Left ventricle myocardium inferior (tissue), 1 donor: ENCODE measurements at regions not wholly inside any gene's neighbourhood (a gene's known extent, or its start where the extent isn't known, plus 50 kb on each side); places are given as distances from the start of the nearest gene placed in this dataset.
"Not testable (repeated sequence)": the region's sequence is repeated elsewhere in the genome, so short reads cannot be mapped to it uniquely, and the experiment has no call there.

Experiments used
- DNase-seq: peaks from one replicate; pipeline ENCODE4 v3.0.0-alpha.2; 2020
- H3K27ac ChIP-seq: fragments of 200-600 bp; replicated peaks from 2 replicates; pipeline ENCODE4 v1.8.0; 2021
- H3K27me3 ChIP-seq: fragments of 200-600 bp; 2 replicates; pipeline ENCODE4 v1.8.0; 2021; ENCODE audit warnings: low read depth
- H3K36me3 ChIP-seq: fragments of 200-600 bp; 2 replicates; pipeline ENCODE4 v1.8.0; 2021
- H3K4me1 ChIP-seq: fragments of 200-600 bp; 2 replicates; pipeline ENCODE4 v1.8.0; 2021
- H3K4me3 ChIP-seq: fragments of 200-600 bp; 2 replicates; pipeline ENCODE4 v1.8.0; 2021; ENCODE audit warnings: mild to moderate bottlenecking, moderate library complexity
- H3K9me3 ChIP-seq: fragments of 200-600 bp; replicated peaks from 2 replicates; pipeline ENCODE4 v1.8.0; 2021
- CTCF ChIP-seq: fragments of 200-600 bp; IDR thresholded peaks from 2 replicates; pipeline ENCODE4 v1.8.0; 2021; ENCODE audit warnings: antibody characterized with exemption, mild to moderate bottlenecking, borderline replicate concordance
- intact Hi-C: fragments of 100-400 bp; cut with micrococcal nuclease; formaldehyde crosslinking; loops from one replicate; pipeline ENCODE4 v1.11.0; 2022
- donor health status: DM: no; HTN: yes; CAD: no; lungs with severe emphysema.

DNA sequence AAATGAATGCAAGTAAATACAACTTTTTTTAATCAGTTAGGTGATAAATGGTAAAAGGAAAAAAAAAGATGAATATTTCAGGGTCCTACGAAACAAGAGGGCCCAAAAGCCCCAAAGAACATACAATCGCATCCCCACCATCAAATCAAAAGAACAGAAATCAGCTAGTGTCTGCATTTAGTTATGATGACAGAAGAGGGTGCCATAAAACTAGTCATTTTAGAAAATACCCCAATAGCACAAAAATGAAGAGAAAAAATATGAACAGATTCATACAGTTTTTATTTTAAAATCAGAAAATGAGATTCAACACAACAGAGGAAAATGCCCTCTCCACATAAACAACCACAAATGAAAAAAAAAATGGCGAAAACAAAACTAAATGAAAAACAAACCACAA lies 905.5 kb downstream of the REEP3 start:
- Histone ChIP-seq H3K27ac (no peak overlapping the region), H3K36me3 (no peaks in the 10 kb centered on the region), H3K27me3 (no peaks in the 10 kb centered on the region), H3K4me1 (no peaks in the 10 kb centered on the region), H3K9me3 (no peaks in the 10 kb centered on the region), H3K4me3 (no peak overlapping the region)
- intact Hi-C loops = no loop called here
- no peak for DNase-seq
- TF ChIP-seq CTCF = no peak

GRCh38 chr10:64430690-64431323 lies 909.6 kb downstream of the REEP3 start:
- no peaks in the 10 kb centered on the region for H3K27me3 ChIP-seq
- H3K27ac ChIP-seq = no peak overlapping the region
- TF ChIP-seq CTCF = no peak
- H3K36me3 ChIP-seq = no peaks in the 10 kb centered on the region
- intact Hi-C loops = no loop called here
- DNase-seq = no peak
- no peaks in the 10 kb centered on the region for H3K4me1 ChIP-seq
- H3K9me3 ChIP-seq = no peaks in the 10 kb centered on the region
- no peak overlapping the region for H3K4me3 ChIP-seq

GRCh38 chr10:64441872-64442271 lies 920.7 kb downstream of the REEP3 start:
- H3K9me3 ChIP-seq, H3K27me3 ChIP-seq, H3K4me1 ChIP-seq, DNase-seq, intact Hi-C loops, H3K27ac ChIP-seq, H3K36me3 ChIP-seq, H3K4me3 ChIP-seq: not testable (repeated sequence)

DNA sequence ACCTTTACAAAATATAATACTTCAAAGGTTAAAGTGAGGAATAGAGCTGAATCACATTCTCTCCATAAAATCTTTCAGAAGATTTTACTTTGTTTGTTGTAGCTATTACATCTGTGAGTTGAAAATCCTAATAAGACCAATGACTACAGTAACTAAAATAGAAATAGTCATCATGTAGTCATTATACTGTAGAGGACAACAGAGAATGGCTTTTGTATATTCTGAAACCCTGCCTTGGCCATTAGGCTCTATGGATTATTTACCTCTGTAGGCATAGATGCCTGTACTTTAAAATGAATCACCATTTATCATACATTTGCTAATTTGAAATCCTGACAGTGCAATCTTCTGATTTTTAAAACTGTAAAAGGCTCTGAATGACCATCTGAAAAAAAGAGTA lies 923.0 kb downstream of the REEP3 start:
- intact Hi-C loops = no loop called here
- Histone ChIP-seq H3K27ac (no peak overlapping the region), H3K9me3 (peaks cover 2% of the 10 kb centered on the region), H3K27me3 (no peaks in the 10 kb centered on the region), H3K4me3 (no peak overlapping the region), H3K36me3 (no peaks in the 10 kb centered on the region), H3K4me1 (no peaks in the 10 kb centered on the region)
- DNase-seq = no peak
- no peak for TF ChIP-seq CTCF

GRCh38 chr10:64444564-64444963 lies 923.4 kb downstream of the REEP3 start:
- intact Hi-C loops = no loop called here

More at GRCh38 chr10:64444564-64444963, 923.4 kb downstream of the REEP3 start:
- DNase-seq = no peak
- Histone ChIP-seq H3K9me3 (peaks cover 2% of the 10 kb centered on the region), H3K36me3 (no peaks in the 10 kb centered on the region), H3K4me1 (no peaks in the 10 kb centered on the region), H3K4me3 (no peak overlapping the region), H3K27me3 (no peaks in the 10 kb centered on the region), H3K27ac (no peak overlapping the region)
- TF ChIP-seq CTCF = no peak
